Endothelial cell of umbilical vein (primary cell): ENCODE measurements at regions not wholly inside any gene's neighbourhood (a gene's known extent, or its start where the extent isn't known, plus 50 kb on each side); places are given as distances from the start of the nearest gene placed in this dataset.

Source experiments
- CTCF ChIP-seq, 2 donors: IDR thresholded peaks; 1 replicate in 1 of 2; 2 replicates in 1 of 2; pipeline ENCODE4 v1.5.1; 2011; ENCODE audit warnings: low read length in 2 of 2, mild to moderate bottlenecking in 2 of 2, moderate library complexity in 2 of 2, control low read depth in 1 of 2, inconsistent platforms in 1 of 2, low read depth in 1 of 2; ENCODE audit not compliant: insufficient read depth in 1 of 2; ENCODE audit errors: extremely low read depth in 1 of 2
- EZH2 ChIP-seq: IDR thresholded peaks from 2 replicates; pipeline ENCODE4 v1.6.1; 2012; ENCODE audit warnings: borderline replicate concordance, low read depth, mild to moderate bottlenecking, moderate library complexity, low read length, inconsistent platforms; ENCODE audit not compliant: severe bottlenecking
- GATA2 ChIP-seq: IDR thresholded peaks from 2 replicates; pipeline ENCODE4 v1.7.0; 2011; ENCODE audit warnings: low read depth, mild to moderate bottlenecking, moderate library complexity, mixed read lengths, low read length; ENCODE audit not compliant: insufficient read length, insufficient read depth
- MAX ChIP-seq: IDR thresholded peaks from 2 replicates; pipeline ENCODE4 v1.6.1; 2011; ENCODE audit not compliant: insufficient read depth, insufficient read length
- POLR2A ChIP-seq: IDR thresholded peaks from 2 replicates; pipeline ENCODE4 v1.6.1; 2012; ENCODE audit warnings: low read depth, mild to moderate bottlenecking, control low read depth, low read length
- POLR2AphosphoS5 ChIP-seq: IDR thresholded peaks from 2 replicates; pipeline ENCODE4 v1.6.1; 2012; ENCODE audit warnings: low read depth, mild to moderate bottlenecking, control low read depth, low read length, moderate library complexity; ENCODE audit not compliant: insufficient read depth

- no peak for TF ChIP-seq CTCF (IDR thresholded peaks at IDR 0.05; ENCODE audit: extremely low read depth in 1 of 2, insufficient read depth in 1 of 2, low read depth in 1 of 2, low read length in 2 of 2)
- TF ChIP-seq MAX, result no peak
- no peak for TF ChIP-seq EZH2
- TF ChIP-seq POLR2AphosphoS5, result no peak
- no peak for TF ChIP-seq POLR2A
- TF ChIP-seq GATA2, result no peak
These were observed 143.6 kb downstream of the ADAMTS15 start for GRCh38 chr11:130592056-130592455.
